GM19238 (cell line): ENCODE measurements at regions not wholly inside any gene's neighbourhood (a gene's known extent, or its start where the extent isn't known, plus 50 kb on each side); places are given as distances from the start of the nearest gene placed in this dataset.
"Not testable (repeated sequence)": the region's sequence is repeated elsewhere in the genome, so short reads cannot be mapped to it uniquely, and the experiment has no call there.

Experiments
- DNase-seq: peaks from one replicate; pipeline ENCODE4 v3.0.0; 2011; ENCODE audit warnings: low spot score; ENCODE audit not compliant: insufficient read length

DNA sequence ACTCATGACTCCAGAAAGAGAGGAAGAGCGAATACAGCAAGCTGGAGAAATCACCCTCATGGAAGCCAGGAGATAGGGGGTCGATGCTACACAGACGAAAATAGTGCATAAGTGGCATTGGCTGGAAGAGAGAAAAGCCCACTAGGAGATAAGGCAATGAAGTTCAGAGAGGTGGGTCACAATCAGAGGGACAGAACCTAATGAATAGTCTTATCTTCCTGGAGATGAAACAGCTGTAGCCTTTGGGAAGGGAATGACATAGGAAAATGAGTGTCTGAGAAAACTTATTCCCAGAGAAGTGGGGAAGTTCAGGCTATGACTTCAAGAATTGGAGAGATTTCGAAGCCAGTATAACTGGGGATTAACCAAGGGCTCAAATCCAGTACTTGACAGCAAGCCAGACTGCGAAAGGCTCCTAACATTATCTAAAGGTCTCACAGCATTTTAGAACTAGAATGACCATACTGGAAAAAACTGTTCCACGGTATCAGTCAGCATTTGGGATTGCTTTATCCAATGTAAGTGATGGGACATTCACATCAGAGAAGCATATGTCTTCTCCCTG, 211.1 kb downstream of the ZNF365 start:
- no peak for DNase-seq

DNA sequence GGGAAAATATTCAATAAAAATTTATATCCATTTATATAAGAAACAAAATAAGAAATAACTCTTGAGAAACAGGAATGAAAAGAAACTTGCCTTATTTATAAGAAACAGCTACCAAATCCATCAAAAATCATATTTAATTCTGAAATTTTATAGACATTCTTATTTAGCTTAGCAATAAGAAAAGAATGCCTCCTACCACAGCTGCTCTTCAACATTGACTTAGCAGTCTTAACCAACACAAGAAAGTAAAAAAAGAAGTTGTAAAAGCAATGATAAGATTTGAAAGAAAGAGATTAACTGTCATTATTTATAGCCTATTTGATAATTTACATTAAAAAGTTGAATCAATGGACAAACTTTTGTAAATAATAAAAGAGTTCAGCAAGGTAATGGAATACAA, 212.8 kb downstream of the ZNF365 start:
- DNase-seq, result no peak

DNA sequence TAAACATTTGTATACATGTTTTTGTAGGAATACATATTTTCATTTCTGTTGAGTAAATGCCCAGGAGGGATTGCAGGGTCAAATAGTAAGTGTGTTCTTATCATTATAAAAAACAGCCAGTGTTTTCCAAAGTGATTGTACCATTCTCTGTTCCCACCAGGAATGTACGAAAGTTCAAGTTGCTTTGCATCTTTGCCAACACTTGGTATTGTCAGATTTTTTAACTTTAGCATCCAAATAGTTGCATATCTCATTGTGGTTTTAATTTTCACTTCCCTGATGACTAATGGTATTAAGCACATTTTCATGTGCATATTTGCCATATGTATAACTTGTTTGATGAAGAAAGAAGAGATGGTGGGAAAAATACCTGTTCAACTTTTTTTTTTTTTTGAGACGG, 213.9 kb downstream of the ZNF365 start:
- no peak for DNase-seq

DNA sequence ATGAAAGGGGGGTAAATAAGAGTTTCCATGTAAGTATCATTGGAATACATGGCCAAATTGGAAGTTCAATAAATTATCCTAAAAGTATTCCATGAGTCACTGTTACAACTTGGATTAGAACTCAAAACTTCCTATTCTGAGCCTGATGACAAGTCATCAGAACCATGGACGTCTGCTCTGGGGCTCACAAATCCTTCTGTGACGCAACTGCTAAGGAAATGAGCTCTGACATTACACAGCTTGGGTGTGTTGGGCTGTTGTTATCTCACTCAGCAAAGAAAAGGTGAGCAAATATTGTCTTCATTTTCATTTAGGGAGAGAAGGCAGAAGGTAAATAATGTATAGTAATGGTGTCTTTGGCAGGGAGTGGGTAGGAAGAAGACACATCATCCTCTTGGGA, 214.8 kb upstream of the ADO start:
- no peak for DNase-seq

DNA sequence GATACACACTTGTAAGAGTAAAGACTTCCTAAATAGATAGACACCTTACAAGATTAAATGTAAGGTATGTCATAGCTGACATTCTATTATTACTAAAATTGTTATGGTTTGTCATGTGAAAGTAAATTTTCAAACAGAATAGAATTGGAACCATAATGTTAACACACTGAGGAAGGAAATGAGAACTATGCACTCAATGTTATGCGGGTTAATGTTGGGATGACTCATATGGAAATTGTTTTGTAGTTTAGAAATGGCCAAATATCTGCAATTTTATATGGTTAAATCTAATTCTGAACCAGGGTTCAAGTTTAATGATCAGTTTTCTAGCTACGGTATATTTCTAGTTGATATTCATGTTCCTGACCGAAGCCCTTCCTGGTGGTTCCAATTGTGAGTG, 214.2 kb upstream of the ADO start:
- no peak for DNase-seq

DNA sequence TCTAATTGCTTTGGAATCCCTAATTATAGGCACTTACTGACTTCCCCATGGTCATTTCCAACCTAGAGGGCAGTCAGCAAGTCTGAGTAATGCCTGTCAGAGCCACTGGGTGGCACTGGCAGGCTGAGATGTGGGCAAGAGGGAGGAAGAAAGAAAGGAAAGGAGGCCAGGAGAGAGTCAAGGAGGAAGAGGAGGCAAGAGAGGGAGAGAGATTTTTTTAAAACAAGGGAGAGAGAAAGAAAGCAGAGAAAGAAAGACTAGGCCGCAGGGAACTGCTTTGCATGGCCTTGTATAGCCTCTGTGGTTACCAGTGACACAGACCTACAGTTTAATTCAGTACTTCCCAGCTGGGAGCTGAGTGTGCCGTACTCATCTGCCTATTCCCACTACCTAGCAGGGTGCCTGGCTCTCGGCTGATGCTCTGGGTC, 210.4 kb upstream of the ADO start:
- DNase-seq, result peak; percentile 26

DNA sequence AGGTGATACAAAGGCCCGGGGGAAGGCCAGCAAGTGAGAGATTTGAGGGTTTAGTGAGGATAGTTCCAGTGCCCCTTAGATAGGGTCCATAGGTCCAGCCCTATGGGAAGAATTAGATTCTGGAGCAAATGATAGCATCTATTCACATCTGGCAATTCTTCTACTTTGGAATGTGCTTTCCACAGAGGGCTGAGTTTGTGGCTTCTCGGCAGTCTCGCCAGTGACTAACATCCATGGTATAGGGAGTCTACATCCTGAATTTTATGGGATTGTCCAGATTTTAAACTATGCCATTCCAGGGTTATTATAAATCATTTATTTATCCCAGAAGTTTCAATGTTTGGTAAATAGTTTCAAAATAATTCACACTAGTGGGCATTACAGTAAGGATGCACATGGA, 207.3 kb upstream of the ADO start:
- no peak for DNase-seq

DNA sequence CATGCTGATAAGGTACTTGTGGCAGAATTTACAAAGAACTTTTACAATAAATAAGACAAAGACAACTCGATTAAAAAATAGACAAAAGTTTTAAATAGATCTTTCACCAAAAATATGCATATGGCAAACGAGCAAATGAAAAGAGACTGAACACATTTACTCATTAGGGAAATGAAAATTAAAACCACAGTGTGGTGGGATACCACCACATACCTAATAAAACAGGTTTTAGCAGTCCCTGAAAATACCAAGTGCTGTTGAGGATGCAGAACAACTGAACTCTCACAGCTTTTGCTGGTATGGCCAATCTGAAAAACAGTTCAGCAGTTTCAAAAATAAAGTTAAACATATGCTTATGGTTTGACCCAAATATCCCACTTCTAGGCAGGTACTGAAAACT, 205.4 kb upstream of the ADO start:
- DNase-seq, result no peak

DNA sequence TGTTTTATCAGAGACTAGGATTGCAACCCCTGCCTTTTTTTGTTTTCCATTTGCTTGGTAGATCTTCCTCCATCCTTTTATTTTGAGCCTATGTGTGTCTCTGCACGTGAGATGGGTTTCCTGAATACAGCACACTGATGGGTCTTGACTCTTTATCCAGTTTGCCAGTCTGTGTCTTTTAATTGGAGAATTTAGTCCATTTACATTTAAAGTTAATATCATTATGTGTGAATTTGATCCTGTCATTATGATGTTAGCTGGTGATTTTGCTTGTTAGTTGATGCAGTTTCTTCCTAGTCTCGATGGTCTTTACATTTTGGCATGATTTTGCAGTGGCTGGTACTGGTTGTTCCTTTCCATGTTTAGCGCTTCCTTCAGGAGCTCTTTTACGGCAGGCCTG, 198.0 kb upstream of the ADO start:
- not testable (repeated sequence) for DNase-seq

DNA sequence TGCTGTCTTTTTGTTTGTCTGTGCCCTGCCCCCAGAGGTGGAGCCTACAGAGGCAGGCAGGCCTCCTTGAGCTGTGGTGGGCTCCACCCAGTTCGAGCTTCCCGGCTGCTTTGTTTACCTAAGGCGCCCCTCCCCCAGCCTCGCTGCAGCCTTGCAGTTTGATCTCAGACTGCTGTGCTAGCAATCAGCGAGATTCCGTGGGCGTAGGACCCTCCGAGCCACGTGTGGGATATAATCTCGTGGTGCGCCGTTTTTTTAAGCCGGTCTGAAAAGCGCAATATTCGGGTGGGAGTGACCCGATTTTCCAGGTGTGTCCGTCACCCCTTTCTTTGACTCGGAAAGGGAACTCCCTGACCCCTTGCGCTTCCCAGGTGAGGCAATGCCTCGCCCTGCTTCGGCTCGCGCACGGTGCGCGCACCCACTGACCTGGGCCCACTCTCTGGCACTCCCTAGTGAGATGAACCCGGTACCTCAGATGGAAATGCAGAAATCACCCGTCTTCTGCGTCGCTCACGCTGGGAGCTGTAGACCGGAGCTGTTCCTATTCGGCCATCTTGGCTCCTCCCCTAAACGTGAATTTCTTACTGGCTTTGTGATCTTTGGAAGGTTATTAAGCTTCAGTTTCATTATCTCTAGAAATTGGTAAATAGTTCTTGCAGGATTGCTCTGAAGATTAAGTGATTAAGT, 196.2 kb upstream of the ADO start:
- not testable (repeated sequence) for DNase-seq

DNA sequence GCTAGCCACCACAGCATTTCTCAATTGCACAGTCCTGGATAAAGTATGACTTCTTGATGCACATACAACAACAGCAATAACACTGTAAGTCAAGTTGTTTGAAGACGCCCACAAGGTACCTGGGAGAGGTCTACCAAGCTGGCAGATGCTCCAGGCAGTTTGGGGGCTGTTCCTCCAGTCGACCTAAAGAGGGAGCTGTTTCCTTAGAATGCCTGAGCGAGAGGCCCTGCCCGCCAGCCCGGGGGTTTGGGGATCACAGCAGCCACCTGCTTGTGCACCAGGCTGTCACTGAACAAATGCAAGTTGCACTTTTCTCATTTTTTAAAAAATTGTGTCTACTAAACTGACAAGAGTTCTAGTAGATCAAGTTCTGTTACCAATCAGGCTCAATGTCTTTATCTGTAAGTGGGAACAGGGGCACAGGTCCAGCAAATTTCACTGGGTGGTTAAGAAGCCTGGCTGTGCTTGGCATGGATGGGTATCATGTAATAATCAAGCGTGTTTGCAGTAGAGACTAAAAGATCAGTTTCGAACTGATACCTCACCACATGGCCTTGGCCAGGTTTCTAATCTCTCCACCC, 193.8 kb upstream of the ADO start:
- DNase-seq, result peak; percentile 67

DNA sequence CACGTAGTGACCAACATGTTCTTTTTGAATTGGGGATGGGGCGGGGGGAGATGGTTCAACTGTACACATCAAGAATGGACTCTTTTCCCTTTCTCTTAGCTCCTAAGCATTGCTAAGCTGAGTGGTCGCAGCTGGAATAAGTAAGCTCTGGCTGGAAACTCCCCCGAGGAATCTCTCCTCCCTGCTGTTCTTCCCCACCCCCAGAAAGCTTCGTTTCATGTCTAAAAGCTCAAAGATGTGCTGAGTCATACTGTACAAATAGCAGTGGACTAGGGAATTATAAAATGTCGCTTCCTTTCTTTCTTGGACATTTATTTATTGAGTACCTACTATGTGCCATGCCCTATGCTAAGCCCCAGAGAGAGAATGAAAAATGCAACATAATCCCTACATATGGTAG, 191.1 kb upstream of the ADO start:
- DNase-seq, result no peak

DNA sequence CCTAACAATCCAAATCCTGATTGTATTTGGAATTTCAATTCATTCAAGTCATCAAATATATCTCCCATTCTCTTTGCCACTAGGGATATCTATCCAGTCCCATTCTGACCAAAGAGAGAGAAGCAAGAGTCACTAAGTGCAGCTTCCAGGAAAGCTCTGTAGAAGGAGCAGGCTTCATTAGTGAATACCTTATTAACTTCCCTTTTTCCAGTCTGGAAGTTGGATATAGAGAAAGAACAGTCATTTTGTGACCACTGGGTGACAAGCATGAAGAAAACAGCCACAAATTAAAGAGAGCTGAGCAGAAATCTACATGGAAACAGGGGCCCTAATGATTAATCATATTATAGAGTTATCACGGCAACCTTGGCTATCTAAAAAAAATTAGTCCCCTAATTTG, 190.7 kb upstream of the ADO start:
- no peak for DNase-seq

DNA sequence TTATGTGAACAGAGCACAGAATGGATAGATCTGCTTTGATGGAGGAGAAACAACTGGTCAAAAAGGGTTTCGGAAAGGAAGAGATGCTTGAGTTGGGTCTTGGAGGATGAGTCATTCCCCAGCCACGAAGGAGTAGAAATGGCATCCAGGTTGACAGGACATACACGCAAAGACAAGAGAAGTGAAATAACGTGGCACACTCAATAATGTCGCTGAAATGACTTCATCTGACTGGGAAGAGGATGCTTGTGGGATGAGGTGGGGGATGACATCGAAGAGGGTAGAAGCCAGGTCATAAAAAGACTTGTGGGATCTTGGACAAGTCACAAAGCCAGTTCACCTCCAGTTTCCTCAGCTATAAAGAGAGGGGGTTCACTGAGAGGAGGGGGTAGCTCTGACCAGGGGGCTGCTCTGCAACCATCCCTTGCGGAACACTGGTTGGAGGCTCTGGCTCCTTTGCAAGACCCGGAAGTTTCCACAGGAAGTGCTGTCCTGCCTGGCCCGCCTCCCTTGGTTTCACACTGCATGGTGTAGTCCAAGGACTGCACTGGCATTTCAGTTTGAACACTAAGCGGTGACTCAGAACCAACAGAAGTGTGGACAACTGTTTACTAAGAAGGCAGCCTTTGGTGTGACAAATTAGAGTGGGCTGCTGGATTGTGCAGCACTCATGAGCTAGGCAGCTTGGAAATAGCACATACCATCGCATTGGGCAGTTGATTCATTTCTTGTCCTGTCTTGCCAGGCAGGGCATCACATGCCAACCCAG, 189.9 kb upstream of the ADO start:
- DNase-seq, result no peak

DNA sequence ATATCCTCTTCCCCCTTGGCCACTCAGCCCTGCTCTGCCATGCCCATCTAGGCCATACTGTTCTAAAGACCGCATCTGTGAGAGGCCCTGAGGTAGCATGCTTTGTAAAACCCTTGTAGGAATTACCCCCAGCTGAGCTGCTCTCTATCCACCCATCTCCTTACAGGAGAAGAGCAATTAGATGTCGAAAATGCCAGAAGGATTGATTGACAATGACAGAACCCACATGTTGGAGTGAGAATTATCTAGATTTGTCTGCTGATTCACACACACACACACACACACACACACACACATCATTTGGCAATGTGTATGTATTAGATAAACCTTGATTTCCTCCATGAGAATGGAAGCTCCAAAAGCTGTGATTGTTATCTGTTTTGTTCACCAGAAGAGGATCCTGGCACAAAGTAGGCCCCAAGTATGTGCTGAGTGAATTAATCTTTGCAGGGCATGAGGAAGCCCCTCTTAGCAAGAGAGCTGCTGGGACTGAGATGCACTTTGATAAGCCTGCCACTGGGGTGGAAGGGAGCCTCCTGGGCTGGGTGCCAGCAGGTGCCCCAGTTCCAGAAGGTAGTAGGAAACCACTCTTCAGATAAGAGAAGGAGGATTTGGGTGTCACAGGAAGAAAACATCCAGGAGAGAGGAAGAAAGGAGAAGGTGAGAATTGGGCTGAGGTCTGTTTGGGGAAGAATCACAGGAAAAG, 187.5 kb upstream of the ADO start:
- no peak for DNase-seq

DNA sequence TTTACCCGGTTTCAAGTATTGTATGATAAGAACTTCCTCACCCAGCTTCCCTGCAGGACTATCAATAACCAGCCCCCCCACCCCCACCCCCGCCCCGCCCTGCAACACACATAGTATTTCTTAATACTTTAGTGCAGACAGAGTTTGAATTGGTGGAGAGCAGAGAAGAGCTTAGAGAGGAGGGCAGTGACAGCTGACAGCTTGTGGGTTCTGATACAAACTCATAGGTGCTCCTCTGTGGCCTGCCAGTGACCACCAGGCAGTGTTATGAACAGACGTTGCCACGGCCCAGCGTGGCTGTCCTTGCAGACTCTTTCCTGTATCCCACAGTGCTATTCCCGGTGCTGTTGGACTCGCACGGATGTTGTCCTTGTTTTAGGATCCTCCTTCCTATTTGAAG, 186.9 kb upstream of the ADO start:
- no peak for DNase-seq

DNA sequence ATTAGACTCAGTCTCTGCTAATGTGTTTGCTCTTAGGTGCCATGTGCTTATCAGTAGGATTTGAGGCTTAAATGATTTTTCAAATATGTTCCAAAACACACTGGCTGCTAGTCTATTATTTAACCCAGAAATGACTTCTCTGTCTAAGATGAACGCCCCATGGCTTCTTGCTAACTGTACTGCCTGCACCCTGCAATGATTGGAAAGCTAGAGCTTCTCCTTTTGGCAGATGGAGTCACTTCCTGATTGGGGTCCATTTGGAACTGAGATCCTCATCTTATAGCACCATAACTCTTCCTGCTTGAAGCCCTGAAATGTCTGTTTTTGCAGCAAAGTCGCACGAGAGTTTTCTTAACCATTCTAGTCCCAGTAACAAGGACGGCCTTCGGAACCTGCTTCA, 186.5 kb upstream of the ADO start:
- no peak for DNase-seq

DNA sequence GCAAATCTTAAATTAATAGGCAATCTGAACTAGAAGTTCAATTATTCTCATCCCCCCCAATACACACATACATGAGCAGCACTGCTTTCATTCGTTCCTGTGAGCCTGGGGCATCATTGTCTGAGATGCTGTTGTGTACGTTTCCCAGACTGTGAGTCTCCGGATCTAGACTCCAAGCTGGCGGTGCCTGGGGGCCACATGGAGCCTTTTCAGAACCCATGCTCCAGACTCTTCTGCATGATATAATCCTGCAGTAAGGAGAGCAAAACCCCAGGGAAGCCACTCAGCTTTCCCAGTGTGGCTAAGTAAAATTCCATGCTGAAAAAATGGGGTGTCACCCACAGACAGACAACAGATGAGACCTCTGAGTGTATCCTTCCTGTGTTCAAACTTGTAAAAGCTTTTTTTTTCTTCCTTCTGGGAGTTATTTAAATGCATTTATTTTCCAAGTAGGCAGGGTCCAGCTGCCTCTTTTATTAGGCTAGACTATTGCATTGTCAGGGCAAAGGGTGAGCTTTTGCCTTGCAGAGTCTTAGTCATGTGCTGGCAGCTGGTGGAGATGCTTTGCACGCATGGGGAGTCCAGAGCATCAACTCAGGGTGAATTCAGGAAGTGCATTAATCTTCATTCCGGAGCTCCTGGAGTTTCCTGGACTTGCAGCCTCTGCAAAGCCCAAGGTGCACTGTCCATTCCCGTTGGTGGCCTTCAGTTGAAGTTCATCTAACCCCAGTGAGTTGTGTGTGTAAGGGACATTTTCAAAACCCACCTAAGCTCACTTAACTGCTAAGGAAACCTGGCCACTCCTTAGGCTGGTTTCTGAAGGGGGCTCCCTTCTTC, 185.7 kb upstream of the ADO start:
- DNase-seq, result no peak

DNA sequence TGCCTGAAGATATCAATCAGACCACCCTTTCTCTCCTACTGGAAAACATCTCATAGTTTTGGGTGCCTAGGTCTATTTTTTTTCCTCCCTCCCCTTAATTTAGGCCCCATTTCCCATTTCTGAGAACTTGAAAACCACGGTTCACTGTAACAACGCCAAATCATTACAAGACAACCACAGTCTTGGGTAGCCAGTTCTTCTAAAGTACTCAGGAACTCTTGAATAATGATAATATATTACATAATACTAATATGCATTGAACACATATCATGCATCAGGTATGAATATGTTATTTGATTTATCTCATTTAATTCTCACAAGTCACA, 185.1 kb upstream of the ADO start:
- DNase-seq, result no peak

DNA sequence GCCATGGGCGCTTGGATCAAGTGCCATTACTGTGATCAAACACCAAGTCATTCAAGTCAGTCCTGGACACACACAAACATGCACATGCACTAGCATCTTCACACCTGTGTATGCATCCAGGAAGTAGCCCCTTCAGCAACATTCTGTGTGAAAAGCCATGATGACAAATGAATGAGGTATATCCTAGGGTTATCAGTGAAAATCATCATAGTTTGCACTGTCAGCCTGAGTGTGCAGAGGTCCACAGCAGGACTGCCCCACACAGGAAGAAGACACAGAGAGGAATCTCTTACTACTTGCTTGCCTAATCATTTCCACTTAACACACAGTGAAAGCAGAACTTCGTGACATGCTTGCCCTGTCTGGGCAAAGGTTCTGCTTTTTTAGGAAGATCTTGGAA, 184.0 kb upstream of the ADO start:
- DNase-seq, result no peak

DNA sequence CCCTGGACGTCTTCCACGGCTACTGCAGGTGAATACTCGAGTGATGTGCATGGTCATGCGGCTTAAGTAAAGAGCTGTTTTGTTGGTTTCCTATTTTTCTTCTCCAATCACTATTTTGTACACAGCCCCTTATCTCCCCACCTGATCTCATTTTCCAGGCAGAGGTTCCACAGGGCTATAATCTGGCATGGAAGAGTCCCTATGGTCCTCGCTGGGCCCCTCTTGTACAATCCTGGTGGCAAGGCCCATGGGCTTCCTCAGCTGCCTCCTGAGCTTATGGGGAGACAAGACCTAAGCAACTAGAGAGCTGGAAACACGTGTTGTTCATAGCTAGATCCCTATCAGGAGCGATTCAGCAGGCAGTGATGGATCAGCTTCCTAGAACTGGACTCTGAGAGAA, 181.3 kb upstream of the ADO start:
- DNase-seq, result no peak
